ENCODE measurements at regions not wholly inside any gene's neighbourhood (a gene's known extent, or its start where the extent isn't known, plus 50 kb on each side); places are given as distances from the start of the nearest gene placed in this dataset.

DNA sequence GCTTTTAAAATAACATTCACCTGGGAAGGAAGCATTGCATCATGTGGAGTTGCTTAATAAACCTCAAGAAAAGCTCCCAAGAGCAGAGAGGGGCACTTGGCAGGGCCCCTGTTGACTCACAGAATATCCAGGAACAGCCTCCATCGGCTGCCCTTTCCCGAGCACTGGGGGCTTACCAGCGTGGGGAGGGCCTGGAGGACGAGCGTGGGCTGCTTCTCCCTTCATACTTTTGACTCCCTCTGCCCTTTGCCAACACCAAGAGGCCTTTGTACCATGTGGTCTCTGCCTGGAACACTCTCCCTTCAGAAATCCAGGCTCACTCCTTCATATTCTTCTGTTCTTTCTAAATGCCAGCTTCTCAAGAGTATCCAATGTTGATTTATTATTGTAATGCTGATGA lies 492.1 kb upstream of the TMEM132C start:
- ATAC-seq: no peak
- Histone ChIP-seq H3K27ac (no peak overlapping the region), H3K9me3 (no peaks in the 10 kb centered on the region), H3K4me1 (no peaks in the 10 kb centered on the region), H3K36me3 (no peaks in the 10 kb centered on the region), H3K27me3 (no peaks in the 10 kb centered on the region), H3K4me3 (no peak overlapping the region)
- no peak for DNase-seq
- TF ChIP-seq, protein P1, sequence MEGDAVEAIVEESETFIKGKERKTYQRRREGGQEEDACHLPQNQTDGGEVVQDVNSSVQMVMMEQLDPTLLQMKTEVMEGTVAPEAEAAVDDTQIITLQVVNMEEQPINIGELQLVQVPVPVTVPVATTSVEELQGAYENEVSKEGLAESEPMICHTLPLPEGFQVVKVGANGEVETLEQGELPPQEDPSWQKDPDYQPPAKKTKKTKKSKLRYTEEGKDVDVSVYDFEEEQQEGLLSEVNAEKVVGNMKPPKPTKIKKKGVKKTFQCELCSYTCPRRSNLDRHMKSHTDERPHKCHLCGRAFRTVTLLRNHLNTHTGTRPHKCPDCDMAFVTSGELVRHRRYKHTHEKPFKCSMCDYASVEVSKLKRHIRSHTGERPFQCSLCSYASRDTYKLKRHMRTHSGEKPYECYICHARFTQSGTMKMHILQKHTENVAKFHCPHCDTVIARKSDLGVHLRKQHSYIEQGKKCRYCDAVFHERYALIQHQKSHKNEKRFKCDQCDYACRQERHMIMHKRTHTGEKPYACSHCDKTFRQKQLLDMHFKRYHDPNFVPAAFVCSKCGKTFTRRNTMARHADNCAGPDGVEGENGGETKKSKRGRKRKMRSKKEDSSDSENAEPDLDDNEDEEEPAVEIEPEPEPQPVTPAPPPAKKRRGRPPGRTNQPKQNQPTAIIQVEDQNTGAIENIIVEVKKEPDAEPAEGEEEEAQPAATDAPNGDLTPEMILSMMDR (IDR thresholded peaks at IDR 0.05): no peak
- intact Hi-C loops (cut with DNase I): no loop called here

DNA sequence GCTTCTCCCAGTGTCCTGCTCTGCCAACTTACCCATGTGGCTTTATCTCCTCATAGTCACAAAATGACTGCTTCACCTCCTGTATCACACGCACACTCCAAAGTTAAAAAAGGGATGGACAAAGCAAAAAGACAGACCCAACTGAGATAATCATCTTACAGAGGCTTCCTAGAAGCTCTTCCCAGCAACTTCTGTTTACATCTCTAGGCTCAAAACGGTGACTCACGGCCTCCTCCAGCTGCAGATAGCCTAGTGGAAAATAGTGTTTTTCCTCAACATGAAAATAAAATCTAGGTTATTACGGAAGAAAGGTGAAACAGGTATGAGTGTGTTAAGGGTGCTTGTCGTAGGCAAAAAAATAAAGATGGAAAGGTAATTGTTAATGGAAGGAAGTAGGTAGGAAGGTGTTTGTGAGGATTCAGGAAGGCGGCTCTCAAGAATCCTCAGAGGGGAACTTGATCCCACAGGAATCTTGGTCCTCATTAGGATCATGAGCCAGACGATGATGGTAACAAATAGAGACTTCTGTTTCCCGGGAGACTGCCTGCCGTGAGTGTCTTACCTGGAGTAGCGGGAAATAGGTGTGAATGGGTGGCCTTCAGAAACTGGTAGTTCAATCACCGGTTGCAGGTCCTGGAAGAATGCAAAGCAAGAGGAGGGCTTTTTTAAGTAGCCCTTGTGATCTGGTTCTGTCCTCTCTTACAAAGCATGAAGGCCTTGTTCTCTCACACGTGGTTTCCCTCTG lies 487.5 kb upstream of the TMEM132C start:
- DNase-seq (no peak), ATAC-seq (no peak)
- no peak overlapping the region for H3K4me3 ChIP-seq
- TF ChIP-seq, protein P1 (IDR thresholded peaks at IDR 0.05): no peak
- no peaks in the 10 kb centered on the region for H3K27me3 ChIP-seq
- H3K27ac ChIP-seq: no peak overlapping the region
- H3K4me1 ChIP-seq: no peaks in the 10 kb centered on the region
- no peaks in the 10 kb centered on the region for H3K36me3 ChIP-seq
- intact Hi-C loops (cut with DNase I): no loop called here
- no peaks in the 10 kb centered on the region for H3K9me3 ChIP-seq

DNA sequence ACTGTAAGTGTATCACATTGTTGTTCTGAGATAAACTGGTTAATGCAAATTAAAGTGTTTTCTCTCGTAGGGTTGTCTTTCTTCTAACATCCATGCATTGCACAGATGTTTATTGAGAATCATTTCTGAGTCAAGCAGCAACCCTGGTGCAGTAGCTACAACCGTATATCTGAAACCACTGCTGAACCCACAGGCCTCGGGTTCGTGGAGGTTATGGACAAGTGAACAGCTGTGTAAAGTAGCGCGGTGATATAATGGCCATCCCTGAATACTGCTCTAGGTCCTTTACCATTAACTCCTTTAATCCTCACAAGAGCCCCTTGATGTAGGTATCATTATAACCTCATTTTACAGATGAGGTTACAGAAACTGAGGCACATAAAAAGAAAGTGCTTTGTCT lies 486.1 kb upstream of the TMEM132C start:
- DNase-seq (no peak), ATAC-seq (no peak)

DNA sequence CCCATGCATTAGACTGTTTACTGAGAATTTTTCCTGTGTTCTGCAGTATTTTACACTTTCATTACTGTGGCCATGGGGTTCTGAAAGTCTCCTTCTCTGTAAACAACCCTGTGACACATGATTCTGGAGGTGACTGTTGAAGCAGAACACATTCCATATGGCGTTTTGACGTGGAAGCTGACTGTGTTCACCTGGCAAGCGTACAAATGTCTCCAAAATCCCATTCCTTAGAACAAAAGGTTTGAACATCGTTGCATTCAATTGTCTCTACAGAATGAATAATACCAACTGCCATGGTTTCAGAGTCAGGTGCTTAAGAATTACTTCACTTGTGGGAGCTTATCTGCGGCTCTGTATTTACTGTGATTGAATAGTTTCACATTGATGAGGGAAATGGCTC lies 485.6 kb upstream of the TMEM132C start:
- ATAC-seq (no peak), DNase-seq (no peak)
- H3K9me3 ChIP-seq: no peaks in the 10 kb centered on the region
- TF ChIP-seq, protein P1 (IDR thresholded peaks at IDR 0.05): no peak
- no peaks in the 10 kb centered on the region for H3K27me3 ChIP-seq
- no peak overlapping the region for H3K4me3 ChIP-seq
- H3K4me1 ChIP-seq: no peaks in the 10 kb centered on the region
- H3K36me3 ChIP-seq: no peaks in the 10 kb centered on the region
- no peak overlapping the region for H3K27ac ChIP-seq
- intact Hi-C loops (cut with DNase I): no loop called here

More for the DNA sequence above, 486.1 kb upstream of the TMEM132C start:
- no peak overlapping the region for H3K27ac ChIP-seq
- H3K4me1 ChIP-seq: no peaks in the 10 kb centered on the region
- H3K36me3 ChIP-seq: no peaks in the 10 kb centered on the region
- H3K4me3 ChIP-seq: no peak overlapping the region
- TF ChIP-seq, protein P1 (IDR thresholded peaks at IDR 0.05): no peak
- no peaks in the 10 kb centered on the region for H3K27me3 ChIP-seq
- H3K9me3 ChIP-seq: no peaks in the 10 kb centered on the region
- intact Hi-C loops (cut with DNase I): no loop called here

DNA sequence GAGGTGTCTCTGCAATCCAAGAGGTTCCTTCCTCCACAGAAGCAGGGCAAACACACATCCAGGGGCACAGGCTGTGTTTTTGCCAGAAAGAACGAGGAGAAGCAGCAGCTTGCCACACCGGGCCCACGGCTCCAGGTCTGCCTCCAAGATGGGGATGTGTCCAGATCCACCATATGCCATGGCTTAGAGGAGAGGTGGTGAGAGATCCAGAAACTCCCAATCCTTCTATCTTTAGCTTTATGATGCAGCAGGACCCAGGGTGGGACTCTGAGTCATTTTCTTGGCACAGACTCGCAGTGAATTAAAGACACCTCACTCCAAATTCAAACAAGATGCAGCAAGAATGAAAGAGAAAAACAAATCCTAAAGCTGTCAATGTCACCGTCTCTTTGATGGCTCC lies 481.4 kb upstream of the TMEM132C start:
- H3K9me3 ChIP-seq: no peaks in the 10 kb centered on the region
- ATAC-seq (no peak), DNase-seq (no peak)
- H3K4me3 ChIP-seq: no peak overlapping the region
- no peaks in the 10 kb centered on the region for H3K4me1 ChIP-seq
- H3K27me3 ChIP-seq: no peaks in the 10 kb centered on the region
- H3K27ac ChIP-seq: no peak overlapping the region
- intact Hi-C loops (cut with DNase I): no loop called here
- no peaks in the 10 kb centered on the region for H3K36me3 ChIP-seq
- TF ChIP-seq, protein P1 (IDR thresholded peaks at IDR 0.05): no peak

All from upper lobe of right lung (tissue), 1 donor.